ENCODE measurements at regions not wholly inside any gene's neighbourhood (a gene's known extent, or its start where the extent isn't known, plus 50 kb on each side); places are given as distances from the start of the nearest gene placed in this dataset.

- Histone ChIP-seq H3K4me3 (ENCODE audit: low read length) (no peak overlapping the region), H3K4me1 (ENCODE audit: control insufficient read depth, insufficient read depth, low read length) (no peaks in the 10 kb centered on the region), H3K27me3 (replicated peaks; ENCODE audit: control insufficient read depth, insufficient read depth, low read length) (no peaks in the 10 kb centered on the region), H3K36me3 (ENCODE audit: control insufficient read depth, insufficient read depth, low read length, severe bottlenecking) (no peaks in the 10 kb centered on the region), H3K9ac (ENCODE audit: low read length) (no peak overlapping the region), H3K9me3 (ENCODE audit: control insufficient read depth, low read length) (no peaks in the 10 kb centered on the region)
- DNase-seq (ENCODE audit: low read depth) = no peak
Observed at GRCh38 chr13:73338389-73338788, 279.6 kb downstream of the KLF5 start.

GRCh38 chr13:73337532-73337931, 278.7 kb downstream of the KLF5 start:
- no peak overlapping the region for H3K4me3 ChIP-seq (ENCODE audit: low read length)
- H3K9ac ChIP-seq (ENCODE audit: low read length) = no peak overlapping the region
- H3K36me3 ChIP-seq (ENCODE audit: control insufficient read depth, insufficient read depth, low read length, severe bottlenecking) = no peaks in the 10 kb centered on the region
- H3K27me3 ChIP-seq (replicated peaks; ENCODE audit: control insufficient read depth, insufficient read depth, low read length) = no peaks in the 10 kb centered on the region
- no peak for DNase-seq (ENCODE audit: low read depth)
- H3K4me1 ChIP-seq (ENCODE audit: control insufficient read depth, insufficient read depth, low read length) = no peaks in the 10 kb centered on the region
- H3K9me3 ChIP-seq (ENCODE audit: control insufficient read depth, low read length) = no peaks in the 10 kb centered on the region

GRCh38 chr13:73336773-73337172, 278.0 kb downstream of the KLF5 start:
- no peak for DNase-seq (ENCODE audit: low read depth)
- Histone ChIP-seq H3K9ac (ENCODE audit: low read length) (no peak overlapping the region), H3K27me3 (replicated peaks; ENCODE audit: control insufficient read depth, insufficient read depth, low read length) (no peaks in the 10 kb centered on the region), H3K36me3 (ENCODE audit: control insufficient read depth, insufficient read depth, low read length, severe bottlenecking) (no peaks in the 10 kb centered on the region), H3K4me1 (ENCODE audit: control insufficient read depth, insufficient read depth, low read length) (no peaks in the 10 kb centered on the region), H3K9me3 (ENCODE audit: control insufficient read depth, low read length) (no peaks in the 10 kb centered on the region), H3K4me3 (ENCODE audit: low read length) (no peak overlapping the region)

- DNase-seq (ENCODE audit: low read depth) = no peak
- Histone ChIP-seq H3K9me3 (ENCODE audit: control insufficient read depth, low read length) (peaks cover 3% of the 10 kb centered on the region), H3K4me1 (ENCODE audit: control insufficient read depth, insufficient read depth, low read length) (no peaks in the 10 kb centered on the region), H3K27me3 (replicated peaks; ENCODE audit: control insufficient read depth, insufficient read depth, low read length) (no peaks in the 10 kb centered on the region), H3K9ac (ENCODE audit: low read length) (no peak overlapping the region), H3K36me3 (ENCODE audit: control insufficient read depth, insufficient read depth, low read length, severe bottlenecking) (no peaks in the 10 kb centered on the region), H3K4me3 (ENCODE audit: low read length) (no peak overlapping the region)
Observed at GRCh38 chr13:73335944-73336343, 277.1 kb downstream of the KLF5 start.

GRCh38 chr13:73335210-73335609, 276.4 kb downstream of the KLF5 start:
- H3K9me3 ChIP-seq (ENCODE audit: control insufficient read depth, low read length) = peaks cover 3% of the 10 kb centered on the region
- H3K4me3 ChIP-seq (ENCODE audit: low read length) = no peak overlapping the region
- H3K27me3 ChIP-seq (replicated peaks; ENCODE audit: control insufficient read depth, insufficient read depth, low read length) = no peaks in the 10 kb centered on the region
- no peaks in the 10 kb centered on the region for H3K4me1 ChIP-seq (ENCODE audit: control insufficient read depth, insufficient read depth, low read length)
- no peaks in the 10 kb centered on the region for H3K36me3 ChIP-seq (ENCODE audit: control insufficient read depth, insufficient read depth, low read length, severe bottlenecking)
- H3K9ac ChIP-seq (ENCODE audit: low read length) = no peak overlapping the region
- no peak for DNase-seq (ENCODE audit: low read depth)

- H3K4me1 ChIP-seq (ENCODE audit: control insufficient read depth, insufficient read depth, low read length) = no peaks in the 10 kb centered on the region
- H3K36me3 ChIP-seq (ENCODE audit: control insufficient read depth, insufficient read depth, low read length, severe bottlenecking) = no peaks in the 10 kb centered on the region
Observed at GRCh38 chr13:73334445-73334844, 275.6 kb downstream of the KLF5 start.

GRCh38 chr13:73331556-73331955, 272.8 kb downstream of the KLF5 start:
- peaks cover 3% of the 10 kb centered on the region for H3K9me3 ChIP-seq (ENCODE audit: control insufficient read depth, low read length)
- no peaks in the 10 kb centered on the region for H3K4me1 ChIP-seq (ENCODE audit: control insufficient read depth, insufficient read depth, low read length)
- DNase-seq (ENCODE audit: low read depth) = no peak
- H3K4me3 ChIP-seq (ENCODE audit: low read length) = no peak overlapping the region
- H3K9ac ChIP-seq (ENCODE audit: low read length) = no peak overlapping the region
- no peaks in the 10 kb centered on the region for H3K36me3 ChIP-seq (ENCODE audit: control insufficient read depth, insufficient read depth, low read length, severe bottlenecking)
- H3K27me3 ChIP-seq (replicated peaks; ENCODE audit: control insufficient read depth, insufficient read depth, low read length) = no peaks in the 10 kb centered on the region

More at GRCh38 chr13:73334445-73334844, 275.6 kb downstream of the KLF5 start:
- H3K27me3 ChIP-seq (replicated peaks; ENCODE audit: control insufficient read depth, insufficient read depth, low read length) = no peaks in the 10 kb centered on the region
- no peak overlapping the region for H3K9ac ChIP-seq (ENCODE audit: low read length)
- no peak for DNase-seq (ENCODE audit: low read depth)
- H3K4me3 ChIP-seq (ENCODE audit: low read length) = no peak overlapping the region
- H3K9me3 ChIP-seq (ENCODE audit: control insufficient read depth, low read length) = peaks cover 3% of the 10 kb centered on the region

- no peak overlapping the region for H3K9ac ChIP-seq (ENCODE audit: low read length)
- no peak overlapping the region for H3K4me3 ChIP-seq (ENCODE audit: low read length)
- peaks cover 3% of the 10 kb centered on the region for H3K9me3 ChIP-seq (ENCODE audit: control insufficient read depth, low read length)
- H3K36me3 ChIP-seq (ENCODE audit: control insufficient read depth, insufficient read depth, low read length, severe bottlenecking) = no peaks in the 10 kb centered on the region
- H3K4me1 ChIP-seq (ENCODE audit: control insufficient read depth, insufficient read depth, low read length) = no peaks in the 10 kb centered on the region
- DNase-seq (ENCODE audit: low read depth) = no peak
- no peaks in the 10 kb centered on the region for H3K27me3 ChIP-seq (replicated peaks; ENCODE audit: control insufficient read depth, insufficient read depth, low read length)
Observed at GRCh38 chr13:73329355-73329754, 270.6 kb downstream of the KLF5 start.

- DNase-seq (ENCODE audit: low read depth) = no peak
- Histone ChIP-seq H3K4me3 (ENCODE audit: low read length) (no peak overlapping the region), H3K27me3 (replicated peaks; ENCODE audit: control insufficient read depth, insufficient read depth, low read length) (no peaks in the 10 kb centered on the region), H3K4me1 (ENCODE audit: control insufficient read depth, insufficient read depth, low read length) (no peaks in the 10 kb centered on the region), H3K9me3 (ENCODE audit: control insufficient read depth, low read length) (peaks cover 3% of the 10 kb centered on the region), H3K9ac (ENCODE audit: low read length) (no peak overlapping the region), H3K36me3 (ENCODE audit: control insufficient read depth, insufficient read depth, low read length, severe bottlenecking) (no peaks in the 10 kb centered on the region)
Observed at GRCh38 chr13:73327579-73327978, 268.8 kb downstream of the KLF5 start.

- no peak overlapping the region for H3K4me3 ChIP-seq (ENCODE audit: low read length)
- no peaks in the 10 kb centered on the region for H3K4me1 ChIP-seq (ENCODE audit: control insufficient read depth, insufficient read depth, low read length)
- no peaks in the 10 kb centered on the region for H3K36me3 ChIP-seq (ENCODE audit: control insufficient read depth, insufficient read depth, low read length, severe bottlenecking)
- no peak for DNase-seq (ENCODE audit: low read depth)
- H3K9me3 ChIP-seq (ENCODE audit: control insufficient read depth, low read length) = no peaks in the 10 kb centered on the region
- H3K9ac ChIP-seq (ENCODE audit: low read length) = no peak overlapping the region
- no peaks in the 10 kb centered on the region for H3K27me3 ChIP-seq (replicated peaks; ENCODE audit: control insufficient read depth, insufficient read depth, low read length)
Observed at GRCh38 chr13:73325723-73326558, 267.1 kb downstream of the KLF5 start.

- no peaks in the 10 kb centered on the region for H3K9me3 ChIP-seq (ENCODE audit: control insufficient read depth, low read length)
- H3K9ac ChIP-seq (ENCODE audit: low read length) = no peak overlapping the region
- no peak overlapping the region for H3K4me3 ChIP-seq (ENCODE audit: low read length)
- no peaks in the 10 kb centered on the region for H3K4me1 ChIP-seq (ENCODE audit: control insufficient read depth, insufficient read depth, low read length)
- no peak for DNase-seq (ENCODE audit: low read depth)
- H3K27me3 ChIP-seq (replicated peaks; ENCODE audit: control insufficient read depth, insufficient read depth, low read length) = no peaks in the 10 kb centered on the region
- H3K36me3 ChIP-seq (ENCODE audit: control insufficient read depth, insufficient read depth, low read length, severe bottlenecking) = no peaks in the 10 kb centered on the region
Observed at GRCh38 chr13:73324842-73325722, 266.3 kb downstream of the KLF5 start.
